ENCODE measurements at regions not wholly inside any gene's neighbourhood (a gene's known extent, or its start where the extent isn't known, plus 50 kb on each side); places are given as distances from the start of the nearest gene placed in this dataset.
A peak's percentile ranks its signal among the peaks of the same experiment; 100 is the strongest.

DNA sequence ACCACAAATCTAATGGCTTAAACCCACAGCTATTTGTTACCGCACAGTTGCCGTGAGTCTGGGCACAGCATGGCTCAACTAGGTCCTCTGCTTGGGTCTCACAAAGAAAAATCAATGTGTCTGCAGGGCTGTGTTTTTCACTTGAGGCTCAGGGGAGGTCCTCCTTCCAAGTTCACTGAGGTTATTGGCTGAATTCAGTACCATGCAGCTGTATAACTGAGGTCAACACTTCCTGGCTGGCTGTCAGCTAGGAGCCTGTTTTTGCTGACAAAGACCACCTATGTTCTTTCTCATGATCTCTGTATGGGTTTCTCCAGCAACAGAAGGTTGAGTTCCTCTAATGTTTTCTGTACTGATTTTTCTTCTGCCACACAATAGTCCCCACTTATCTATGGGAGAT is 736.7 kb upstream of the PRKX start (continued):
- TF ChIP-seq SMC3 (IDR thresholded peaks at IDR 0.05): no peak
- TF ChIP-seq JUNB (IDR thresholded peaks at IDR 0.05): no peak
- no peak for TF ChIP-seq RARB (CRISPR knock-in tag; IDR thresholded peaks at IDR 0.05)
- TF ChIP-seq HOXB13 (CRISPR knock-in tag; IDR thresholded peaks at IDR 0.05; ENCODE audit: low read depth): no peak
- no peak for TF ChIP-seq ZNF302 (CRISPR knock-in tag; IDR thresholded peaks at IDR 0.05)
- TF ChIP-seq, protein P1, sequence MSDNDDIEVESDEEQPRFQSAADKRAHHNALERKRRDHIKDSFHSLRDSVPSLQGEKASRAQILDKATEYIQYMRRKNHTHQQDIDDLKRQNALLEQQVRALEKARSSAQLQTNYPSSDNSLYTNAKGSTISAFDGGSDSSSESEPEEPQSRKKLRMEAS (IDR thresholded peaks at IDR 0.05): no peak
- TF ChIP-seq FOSB (CRISPR knock-in tag; IDR thresholded peaks at IDR 0.05): no peak

DNA sequence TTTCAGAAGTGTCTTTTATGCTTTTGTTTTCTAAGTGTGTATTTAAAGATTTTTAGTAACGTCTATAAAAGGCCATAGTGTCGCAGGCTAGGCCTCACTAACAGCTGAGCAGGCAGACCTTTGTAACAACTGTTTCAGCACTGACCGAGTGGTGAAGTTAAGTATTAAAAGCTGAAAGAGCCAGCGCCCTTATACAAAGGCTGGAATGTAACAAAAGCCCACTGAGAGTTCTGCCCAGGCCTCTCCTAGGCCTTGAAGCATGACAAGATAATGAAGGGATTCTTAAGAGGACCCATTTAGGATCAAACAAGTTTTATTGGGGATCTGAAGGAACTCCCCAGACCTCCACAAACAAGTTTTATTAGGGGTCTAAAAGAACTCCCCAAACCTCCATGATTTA is 722.5 kb upstream of the PRKX start:
- ATAC-seq (no peak), FAIRE-seq (no peak), DNase-seq (ENCODE audit: low read depth in 1 of 2, low spot score in 1 of 2) (no peak)
- H3K4me1 ChIP-seq: no peaks in the 10 kb centered on the region
- H3K27ac ChIP-seq: no peak overlapping the region
- H3K4me3 ChIP-seq: no peak overlapping the region
- 7% methylated on average over 4 of the region's 4 CpGs for WGBS (ENCODE audit: missing lambda C conversion rate)
- no peaks in the 10 kb centered on the region for H3K9me3 ChIP-seq
- POLR2A ChIA-PET: no interaction called here
- CTCF ChIA-PET: no interaction called here
- no peak overlapping the region for H3K4me2 ChIP-seq
- TF ChIP-seq CEBPB (IDR thresholded peaks at IDR 0.05): no peak

DNA sequence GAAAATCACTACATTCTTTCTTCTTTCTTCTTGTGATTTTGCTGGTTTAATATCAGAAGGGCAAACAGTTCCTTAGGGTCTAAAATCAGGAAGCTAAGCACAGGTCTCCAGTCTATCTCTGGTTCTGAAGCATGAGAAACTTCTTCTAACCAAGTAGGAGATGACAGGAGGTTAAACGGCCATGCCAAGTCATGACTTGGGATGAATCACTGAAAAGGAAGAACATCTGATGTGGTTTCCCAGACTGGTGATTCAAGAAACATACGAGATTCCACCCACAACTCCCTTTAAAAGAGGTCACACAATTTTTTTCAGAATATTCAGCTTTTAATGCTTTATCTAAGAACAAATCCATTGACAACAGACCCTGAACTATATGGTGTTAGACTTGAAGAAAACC is 684.0 kb upstream of the PRKX start:
- DNase-seq (ENCODE audit: low read depth in 1 of 2, low spot score in 1 of 2): no peak
- no peak for ATAC-seq
- 3% methylated on average over 2 of the region's 2 CpGs for WGBS (ENCODE audit: missing lambda C conversion rate)
- peak; percentile 43 for FAIRE-seq
- H3K27ac ChIP-seq: no peak overlapping the region
- CTCF ChIA-PET: no interaction called here
- POLR2A ChIA-PET: no interaction called here
- H3K9me3 ChIP-seq: no peaks in the 10 kb centered on the region
- TF ChIP-seq PHF8 (IDR thresholded peaks at IDR 0.05; ENCODE audit: borderline replicate concordance, low read depth) (no peak), POLR2A (IDR thresholded peaks at IDR 0.05; ENCODE audit: low read length) (no peak), ZC3H11A (IDR thresholded peaks at IDR 0.05) (no peak)
- H3K4me3 ChIP-seq: no peak overlapping the region
- no peak overlapping the region for H3K4me2 ChIP-seq
- no peaks in the 10 kb centered on the region for H3K4me1 ChIP-seq

DNA sequence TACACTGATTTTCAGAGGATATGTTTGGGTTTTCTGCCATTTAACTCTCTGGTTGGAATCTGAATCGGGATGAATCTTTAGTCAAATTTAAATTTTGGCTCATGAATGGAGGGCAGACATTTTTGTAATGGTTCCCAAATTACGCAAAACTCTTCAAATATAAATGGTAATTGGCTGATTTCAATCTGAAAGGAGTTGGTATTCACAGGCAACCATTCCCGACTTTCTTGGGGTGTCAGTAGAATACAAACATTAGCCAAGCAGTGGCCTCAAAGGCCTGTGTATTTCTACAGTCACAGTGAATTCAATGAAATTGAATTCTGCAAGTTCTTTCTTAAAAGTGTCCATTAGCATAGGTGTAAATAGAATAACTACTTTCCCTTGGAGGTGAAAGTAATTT is 668.8 kb upstream of the PRKX start:
- POLR2A ChIA-PET: no interaction called here

DNA sequence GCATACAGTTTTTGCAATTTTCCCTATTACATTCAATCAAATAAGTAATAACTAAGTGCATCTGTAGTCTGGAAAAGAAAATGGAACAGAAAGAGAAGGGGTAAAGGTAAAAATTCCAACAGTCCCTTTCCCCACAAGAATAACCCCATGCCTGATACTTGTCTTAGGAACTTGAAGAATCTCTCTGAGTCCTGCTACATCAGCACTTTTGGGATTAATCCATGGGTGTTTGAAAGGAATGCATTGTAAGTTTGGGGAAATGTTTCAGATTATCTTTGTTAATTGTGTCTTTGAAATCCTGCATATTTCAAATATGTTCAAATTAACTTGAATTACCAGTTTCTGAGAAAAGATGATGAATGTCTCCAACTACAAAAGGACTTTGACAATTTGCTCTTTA is 667.3 kb upstream of the PRKX start:
- ChIA-PET POLR2A (no interaction called here), CTCF (no interaction called here)
- Histone ChIP-seq H3K4me3 (no peak overlapping the region), H3K4me1 (no peaks in the 10 kb centered on the region), H3K4me2 (no peak overlapping the region), H3K9me3 (no peaks in the 10 kb centered on the region), H3K27ac (no peak overlapping the region)
- TF ChIP-seq MAFK (IDR thresholded peaks at IDR 0.05; ENCODE audit: partially characterized antibody) (peak; percentile 50), SREBF2 (IDR thresholded peaks at IDR 0.05) (no peak), HOXB13 (CRISPR knock-in tag; IDR thresholded peaks at IDR 0.05; ENCODE audit: low read depth) (no peak), POLR2A (IDR thresholded peaks at IDR 0.05; ENCODE audit: low read length) (no peak), POLR2AphosphoS2 (conservative IDR thresholded peaks at IDR 0.05; ENCODE audit: low read length) (no peak), HOXA7 (CRISPR knock-in tag; IDR thresholded peaks at IDR 0.05) (no peak)
- TF ChIP-seq, protein P2, sequence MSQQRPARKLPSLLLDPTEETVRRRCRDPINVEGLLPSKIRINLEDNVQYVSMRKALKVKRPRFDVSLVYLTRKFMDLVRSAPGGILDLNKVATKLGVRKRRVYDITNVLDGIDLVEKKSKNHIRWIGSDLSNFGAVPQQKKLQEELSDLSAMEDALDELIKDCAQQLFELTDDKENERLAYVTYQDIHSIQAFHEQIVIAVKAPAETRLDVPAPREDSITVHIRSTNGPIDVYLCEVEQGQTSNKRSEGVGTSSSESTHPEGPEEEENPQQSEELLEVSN (IDR thresholded peaks at IDR 0.05; ENCODE audit: borderline replicate concordance, low read depth): no peak
- ATAC-seq (no peak), DNase-seq (ENCODE audit: low read depth in 1 of 2, low spot score in 1 of 2) (no peak), FAIRE-seq (peak; percentile 92)

More for the DNA sequence above, 668.8 kb upstream of the PRKX start:
- H3K9me3 ChIP-seq: no peaks in the 10 kb centered on the region
- WGBS (ENCODE audit: missing lambda C conversion rate): 1% methylated on average over 3 of the region's 3 CpGs
- DNase-seq (ENCODE audit: low read depth in 1 of 2, low spot score in 1 of 2) (no peak), ATAC-seq (no peak), FAIRE-seq (no peak)
- no peak overlapping the region for H3K4me3 ChIP-seq
- TF ChIP-seq ZC3H11A (IDR thresholded peaks at IDR 0.05) (no peak), EP300 (IDR thresholded peaks at IDR 0.05) (no peak), JUNB (IDR thresholded peaks at IDR 0.05) (no peak), MAZ (IDR thresholded peaks at IDR 0.05; ENCODE audit: borderline replicate concordance, low read depth, low read length) (no peak), NR3C1 (IDR thresholded peaks at IDR 0.05) (no peak), HOXA7 (CRISPR knock-in tag; IDR thresholded peaks at IDR 0.05) (no peak), MYC (IDR thresholded peaks at IDR 0.05; ENCODE audit: borderline replicate concordance, low read length) (no peak), POLR2A (IDR thresholded peaks at IDR 0.05; ENCODE audit: low read length) (no peak)
- TF ChIP-seq, protein P3, sequence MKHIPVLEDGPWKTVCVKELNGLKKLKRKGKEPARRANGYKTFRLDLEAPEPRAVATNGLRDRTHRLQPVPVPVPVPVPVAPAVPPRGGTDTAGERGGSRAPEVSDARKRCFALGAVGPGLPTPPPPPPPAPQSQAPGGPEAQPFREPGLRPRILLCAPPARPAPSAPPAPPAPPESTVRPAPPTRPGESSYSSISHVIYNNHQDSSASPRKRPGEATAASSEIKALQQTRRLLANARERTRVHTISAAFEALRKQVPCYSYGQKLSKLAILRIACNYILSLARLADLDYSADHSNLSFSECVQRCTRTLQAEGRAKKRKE (CRISPR knock-in tag; IDR thresholded peaks at IDR 0.05; ENCODE audit: low read depth): no peak
- TF ChIP-seq, protein P4, sequence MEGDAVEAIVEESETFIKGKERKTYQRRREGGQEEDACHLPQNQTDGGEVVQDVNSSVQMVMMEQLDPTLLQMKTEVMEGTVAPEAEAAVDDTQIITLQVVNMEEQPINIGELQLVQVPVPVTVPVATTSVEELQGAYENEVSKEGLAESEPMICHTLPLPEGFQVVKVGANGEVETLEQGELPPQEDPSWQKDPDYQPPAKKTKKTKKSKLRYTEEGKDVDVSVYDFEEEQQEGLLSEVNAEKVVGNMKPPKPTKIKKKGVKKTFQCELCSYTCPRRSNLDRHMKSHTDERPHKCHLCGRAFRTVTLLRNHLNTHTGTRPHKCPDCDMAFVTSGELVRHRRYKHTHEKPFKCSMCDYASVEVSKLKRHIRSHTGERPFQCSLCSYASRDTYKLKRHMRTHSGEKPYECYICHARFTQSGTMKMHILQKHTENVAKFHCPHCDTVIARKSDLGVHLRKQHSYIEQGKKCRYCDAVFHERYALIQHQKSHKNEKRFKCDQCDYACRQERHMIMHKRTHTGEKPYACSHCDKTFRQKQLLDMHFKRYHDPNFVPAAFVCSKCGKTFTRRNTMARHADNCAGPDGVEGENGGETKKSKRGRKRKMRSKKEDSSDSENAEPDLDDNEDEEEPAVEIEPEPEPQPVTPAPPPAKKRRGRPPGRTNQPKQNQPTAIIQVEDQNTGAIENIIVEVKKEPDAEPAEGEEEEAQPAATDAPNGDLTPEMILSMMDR (IDR thresholded peaks at IDR 0.05): no peak
- no peaks in the 10 kb centered on the region for H3K4me1 ChIP-seq
- no peak overlapping the region for H3K27ac ChIP-seq
- CTCF ChIA-PET: interaction anchor here (0.7 kb wide), 1 partner anchor 1049 kb away, joined by 4 read pairs; no protein-coding TSS in a partner anchor
- no peak overlapping the region for H3K4me2 ChIP-seq

Data from A549 (cell line).